Spleen (tissue), 7 donors: ENCODE measurements at regions not wholly inside any gene's neighbourhood (a gene's known extent, or its start where the extent isn't known, plus 50 kb on each side); places are given as distances from the start of the nearest gene placed in this dataset.

Source experiments
- POLR2A ChIP-seq, 3 donors: fragments of 450-650 bp; IDR thresholded peaks; one replicate each; pipeline ENCODE4 v1.5.1; 2017; ENCODE audit warnings: antibody characterized with exemption in 3 of 3, mild to moderate bottlenecking in 1 of 3
- POLR2AphosphoS5 ChIP-seq, 3 donors: sonication (generic); formaldehyde crosslinking; IDR thresholded peaks; one replicate each; pipeline ENCODE4 v1.5.1; 2017; ENCODE audit warnings: antibody characterized with exemption in 3 of 3
- TF ChIP-seq, protein P1 (sequence below), 11 experiments: fragments of 200-600 bp in 7 of 11; fragments of 450-650 bp in 4 of 11; sonication (generic) in 4 of 11; IDR thresholded peaks in 8 of 11; conservative IDR thresholded peaks in 3 of 11; 1 replicate in 7 of 11; 2 replicates in 4 of 11; pipeline versions ENCODE4 v1.4.0 to v1.8.0; 2016 to 2021; ENCODE audit warnings: antibody characterized with exemption in 11 of 11, inconsistent platforms in 4 of 11, mild to moderate bottlenecking in 1 of 11
- donor health status: DM: no; HTN: no; CAD: no; lungs with moderate emphysema.
- donor health status: DM: no; HTN: no; CAD: no.
- donor health status: DM: no; HTN: no; CAD: no.

DNA sequence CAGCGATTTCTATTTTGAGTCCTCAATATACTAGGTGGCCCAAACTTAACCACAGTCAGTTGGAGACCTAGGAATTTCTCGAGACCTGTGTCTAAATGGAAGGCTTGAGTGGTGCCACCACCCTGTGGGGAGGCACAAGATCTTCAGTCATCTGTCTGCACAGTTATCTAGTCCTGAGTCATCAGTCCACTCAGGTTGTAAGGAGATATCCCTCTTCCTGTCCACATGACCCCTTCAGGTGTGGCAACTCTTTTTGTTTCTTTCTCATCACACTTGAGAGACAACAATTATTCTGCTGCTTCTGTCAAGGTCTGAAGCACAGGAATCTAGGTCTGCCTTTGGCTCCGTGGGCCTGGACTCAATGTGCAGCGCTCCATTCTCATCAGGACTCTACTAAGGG lies 64.4 kb upstream of the IBSP start:
- TF ChIP-seq, protein P1, sequence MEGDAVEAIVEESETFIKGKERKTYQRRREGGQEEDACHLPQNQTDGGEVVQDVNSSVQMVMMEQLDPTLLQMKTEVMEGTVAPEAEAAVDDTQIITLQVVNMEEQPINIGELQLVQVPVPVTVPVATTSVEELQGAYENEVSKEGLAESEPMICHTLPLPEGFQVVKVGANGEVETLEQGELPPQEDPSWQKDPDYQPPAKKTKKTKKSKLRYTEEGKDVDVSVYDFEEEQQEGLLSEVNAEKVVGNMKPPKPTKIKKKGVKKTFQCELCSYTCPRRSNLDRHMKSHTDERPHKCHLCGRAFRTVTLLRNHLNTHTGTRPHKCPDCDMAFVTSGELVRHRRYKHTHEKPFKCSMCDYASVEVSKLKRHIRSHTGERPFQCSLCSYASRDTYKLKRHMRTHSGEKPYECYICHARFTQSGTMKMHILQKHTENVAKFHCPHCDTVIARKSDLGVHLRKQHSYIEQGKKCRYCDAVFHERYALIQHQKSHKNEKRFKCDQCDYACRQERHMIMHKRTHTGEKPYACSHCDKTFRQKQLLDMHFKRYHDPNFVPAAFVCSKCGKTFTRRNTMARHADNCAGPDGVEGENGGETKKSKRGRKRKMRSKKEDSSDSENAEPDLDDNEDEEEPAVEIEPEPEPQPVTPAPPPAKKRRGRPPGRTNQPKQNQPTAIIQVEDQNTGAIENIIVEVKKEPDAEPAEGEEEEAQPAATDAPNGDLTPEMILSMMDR (IDR thresholded peaks at IDR 0.05 in 8 of 11, conservative IDR thresholded peaks at IDR 0.05 in 3 of 11): no peak
- TF ChIP-seq POLR2A (IDR thresholded peaks at IDR 0.05): no peak
- no peak for TF ChIP-seq POLR2AphosphoS5 (IDR thresholded peaks at IDR 0.05)
